Lower lobe of right lung (tissue), 2 donors: ENCODE measurements at regions not wholly inside any gene's neighbourhood (a gene's known extent, or its start where the extent isn't known, plus 50 kb on each side); places are given as distances from the start of the nearest gene placed in this dataset.

ENCODE experiments used
- ATAC-seq, 2 donors: fragments of 200-7000 bp; cut with Tn5 transposase; one replicate each; pipeline ENCODE4 v1.9.1; 2020 to 2022; ENCODE audit warnings: mild to moderate bottlenecking in 2 of 2, moderate library complexity in 2 of 2
- DNase-seq: peaks from one replicate; pipeline ENCODE4 v3.0.0-alpha.2; 2020
- H3K27ac ChIP-seq: fragments of 200-600 bp; one replicate; pipeline ENCODE4 v1.8.0; 2022
- H3K27me3 ChIP-seq: fragments of 200-600 bp; one replicate; pipeline ENCODE4 v1.8.0; 2022; ENCODE audit warnings: low read depth
- H3K36me3 ChIP-seq: fragments of 200-600 bp; one replicate; pipeline ENCODE4 v1.8.0; 2022; ENCODE audit warnings: mild to moderate bottlenecking
- H3K4me1 ChIP-seq: fragments of 200-600 bp; one replicate; pipeline ENCODE4 v1.8.0; 2022
- H3K4me3 ChIP-seq: fragments of 200-600 bp; one replicate; pipeline ENCODE4 v1.8.0; 2022; ENCODE audit warnings: mild to moderate bottlenecking
- H3K9me3 ChIP-seq: fragments of 200-600 bp; one replicate; pipeline ENCODE4 v1.8.0; 2022
- CTCF ChIP-seq: fragments of 200-600 bp; IDR thresholded peaks from one replicate; pipeline ENCODE4 v1.8.0; 2022; ENCODE audit warnings: antibody characterized with exemption, mild to moderate bottlenecking
- intact Hi-C: fragments of 100-400 bp; cut with DNase I; formaldehyde crosslinking; loops from one replicate; pipeline ENCODE4 v1.11.0; 2022
- donor health status: DM: no; HTN: yes; CAD: no; lungs with severe emphysema.

- Histone ChIP-seq H3K4me1 (no peaks in the 10 kb centered on the region), H3K27me3 (no peaks in the 10 kb centered on the region), H3K36me3 (no peaks in the 10 kb centered on the region), H3K27ac (no peak overlapping the region), H3K9me3 (no peaks in the 10 kb centered on the region), H3K4me3 (no peak overlapping the region)
- no peak for ATAC-seq
- DNase-seq: no peak
- TF ChIP-seq CTCF: no peak
- intact Hi-C loops: no loop called here
These were observed 716.2 kb upstream of the VRK2 start for GRCh38 chr2:57330447-57330846.

- intact Hi-C loops: no loop called here
- no peaks in the 10 kb centered on the region for H3K4me1 ChIP-seq
These were observed 713.4 kb upstream of the VRK2 start for GRCh38 chr2:57333221-57333620.

GRCh38 chr2:57343391-57344006 lies 703.1 kb upstream of the VRK2 start:
- H3K27me3 ChIP-seq: no peaks in the 10 kb centered on the region
- H3K9me3 ChIP-seq: no peaks in the 10 kb centered on the region
- no peak overlapping the region for H3K27ac ChIP-seq
- ATAC-seq: no peak
- DNase-seq: no peak
- no peak overlapping the region for H3K4me3 ChIP-seq
- intact Hi-C loops: no loop called here
- no peaks in the 10 kb centered on the region for H3K4me1 ChIP-seq
- no peak for TF ChIP-seq CTCF
- no peaks in the 10 kb centered on the region for H3K36me3 ChIP-seq

More at GRCh38 chr2:57333221-57333620, 713.4 kb upstream of the VRK2 start:
- DNase-seq (no peak), ATAC-seq (no peak)
- no peaks in the 10 kb centered on the region for H3K27me3 ChIP-seq
- H3K36me3 ChIP-seq: no peaks in the 10 kb centered on the region
- no peak overlapping the region for H3K4me3 ChIP-seq
- TF ChIP-seq CTCF: no peak
- H3K27ac ChIP-seq: no peak overlapping the region
- H3K9me3 ChIP-seq: no peaks in the 10 kb centered on the region

GRCh38 chr2:57368190-57368589 lies 678.4 kb upstream of the VRK2 start:
- no peak overlapping the region for H3K4me3 ChIP-seq
- H3K4me1 ChIP-seq: no peaks in the 10 kb centered on the region
- H3K27ac ChIP-seq: no peak overlapping the region
- no peaks in the 10 kb centered on the region for H3K27me3 ChIP-seq
- H3K36me3 ChIP-seq: no peaks in the 10 kb centered on the region
- ATAC-seq (no peak), DNase-seq (no peak)
- no peak for TF ChIP-seq CTCF
- intact Hi-C loops: no loop called here
- no peaks in the 10 kb centered on the region for H3K9me3 ChIP-seq

- DNase-seq (no peak), ATAC-seq (no peak)
These were observed 675.6 kb upstream of the VRK2 start for GRCh38 chr2:57370882-57371585.

More at GRCh38 chr2:57370882-57371585, 675.6 kb upstream of the VRK2 start:
- H3K27me3 ChIP-seq: no peaks in the 10 kb centered on the region
- no peak overlapping the region for H3K27ac ChIP-seq
- no peak overlapping the region for H3K4me3 ChIP-seq
- H3K9me3 ChIP-seq: no peaks in the 10 kb centered on the region
- intact Hi-C loops: no loop called here
- no peaks in the 10 kb centered on the region for H3K36me3 ChIP-seq
- TF ChIP-seq CTCF: no peak
- no peaks in the 10 kb centered on the region for H3K4me1 ChIP-seq
